Osteocyte (in vitro differentiated cells): ENCODE measurements at regions not wholly inside any gene's neighbourhood (a gene's known extent, or its start where the extent isn't known, plus 50 kb on each side); places are given as distances from the start of the nearest gene placed in this dataset.

Experiments used
- DNase-seq: peaks from one replicate; pipeline ENCODE4 v3.0.0; 2021; ENCODE audit warnings: mixed read lengths; ENCODE audit not compliant: unreplicated experiment; ENCODE audit errors: extremely low spot score
- H3K27ac Mint-ChIP-seq: one replicate; pipeline ENCODE4 v1.8.0; 2021; ENCODE audit warnings: mild to moderate bottlenecking, mixed read lengths; ENCODE audit not compliant: unreplicated experiment
- H3K27me3 Mint-ChIP-seq: one replicate; pipeline ENCODE4 v1.8.0; 2021; ENCODE audit warnings: mixed read lengths; ENCODE audit not compliant: unreplicated experiment
- H3K36me3 Mint-ChIP-seq: one replicate; pipeline ENCODE4 v1.8.0; 2021; ENCODE audit warnings: mixed read lengths; ENCODE audit not compliant: unreplicated experiment
- H3K4me1 Mint-ChIP-seq: one replicate; pipeline ENCODE4 v1.8.0; 2021; ENCODE audit warnings: mixed read lengths; ENCODE audit not compliant: unreplicated experiment
- H3K4me3 Mint-ChIP-seq: one replicate; pipeline ENCODE4 v1.8.0; 2021; ENCODE audit warnings: mild to moderate bottlenecking, moderate library complexity, mixed read lengths; ENCODE audit not compliant: unreplicated experiment
- H3K9me3 Mint-ChIP-seq: one replicate; pipeline ENCODE4 v1.8.0; 2021; ENCODE audit warnings: mixed read lengths; ENCODE audit not compliant: unreplicated experiment
- CTCF ChIP-seq: fragments of 200-600 bp; sonication (generic); IDR thresholded peaks from 2 replicates; pipeline ENCODE4 v1.5.0; 2021; ENCODE audit warnings: antibody characterized with exemption, mild to moderate bottlenecking, moderate library complexity

GRCh38 chr3:150105886-150106612 lies 135.4 kb upstream of the PFN2 start:
- DNase-seq, result no peak
- no peak for TF ChIP-seq CTCF
- Mint-ChIP-seq H3K27me3 (no peaks in the 10 kb centered on the region), H3K36me3 (peaks cover 2% of the 10 kb centered on the region), H3K4me3 (no peak overlapping the region), H3K9me3 (peaks cover 6% of the 10 kb centered on the region), H3K4me1 (peaks cover 51% of the 10 kb centered on the region), H3K27ac (peak overlapping the region; percentile 94)

GRCh38 chr3:150105025-150105424 lies 134.3 kb upstream of the PFN2 start:
- DNase-seq, result no peak
- Mint-ChIP-seq H3K4me3 (no peak overlapping the region), H3K27ac (no peak overlapping the region), H3K9me3 (peaks cover 10% of the 10 kb centered on the region), H3K4me1 (peaks cover 54% of the 10 kb centered on the region), H3K36me3 (peaks cover 4% of the 10 kb centered on the region), H3K27me3 (no peaks in the 10 kb centered on the region)
- no peak for TF ChIP-seq CTCF

- TF ChIP-seq CTCF, result no peak
- Mint-ChIP-seq H3K36me3 (peaks cover 4% of the 10 kb centered on the region), H3K27me3 (no peaks in the 10 kb centered on the region), H3K9me3 (peaks cover 10% of the 10 kb centered on the region), H3K4me1 (peaks cover 54% of the 10 kb centered on the region), H3K27ac (no peak overlapping the region), H3K4me3 (no peak overlapping the region)
- DNase-seq, result no peak
Observed at GRCh38 chr3:150104564-150104963, 133.9 kb upstream of the PFN2 start.

- Mint-ChIP-seq H3K27me3 (no peaks in the 10 kb centered on the region), H3K36me3 (peaks cover 4% of the 10 kb centered on the region), H3K27ac (no peak overlapping the region), H3K9me3 (peaks cover 10% of the 10 kb centered on the region), H3K4me1 (peaks cover 45% of the 10 kb centered on the region), H3K4me3 (no peak overlapping the region)
- DNase-seq, result no peak
- no peak for TF ChIP-seq CTCF
Observed at GRCh38 chr3:150101016-150101415, 130.3 kb upstream of the PFN2 start.

GRCh38 chr3:150098621-150099020 lies 127.9 kb upstream of the PFN2 start:
- Mint-ChIP-seq H3K27me3 (no peaks in the 10 kb centered on the region), H3K4me3 (no peak overlapping the region), H3K36me3 (peaks cover 4% of the 10 kb centered on the region), H3K9me3 (peaks cover 10% of the 10 kb centered on the region), H3K27ac (no peak overlapping the region), H3K4me1 (peaks cover 32% of the 10 kb centered on the region)
- DNase-seq, result no peak
- TF ChIP-seq CTCF, result no peak
